NCI-H345 treated with DMSO at 0.1 percent for 48 hours (cell line): ENCODE measurements at regions not wholly inside any gene's neighbourhood (a gene's known extent, or its start where the extent isn't known, plus 50 kb on each side); places are given as distances from the start of the nearest gene placed in this dataset.

ENCODE experiments used
- DNase-seq: peaks from one replicate; lab custom pipeline; 2025; ENCODE audit not compliant: unreplicated experiment; lab: John Stamatoyannopoulos, UW

DNA sequence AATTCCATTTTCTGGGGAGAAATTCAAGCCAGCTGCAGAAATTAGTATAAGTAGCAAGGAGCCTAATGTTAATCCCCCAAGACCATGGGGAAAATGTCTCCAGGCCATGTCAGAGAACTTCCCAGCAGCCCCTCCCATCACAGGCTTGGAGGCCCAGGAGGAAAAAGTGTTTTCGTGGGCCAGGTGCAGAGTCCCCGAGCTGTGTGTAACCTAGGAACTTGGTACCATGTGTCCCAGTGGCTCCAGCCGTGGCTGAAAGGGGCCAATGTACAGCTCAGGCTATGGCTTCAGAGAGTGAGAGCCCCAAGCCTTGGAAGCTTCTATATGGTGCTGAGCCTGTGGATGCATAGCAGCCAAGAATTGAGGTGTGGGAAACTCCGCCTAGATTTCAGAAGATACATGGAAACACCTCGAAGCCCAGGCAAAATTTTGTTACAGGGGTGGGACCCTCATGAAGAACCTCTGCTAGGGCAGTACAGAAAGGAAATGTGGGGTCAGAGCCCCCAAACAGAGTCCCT, 286.3 kb downstream of the MATN1 start:
- DNase-seq, result no peak

DNA sequence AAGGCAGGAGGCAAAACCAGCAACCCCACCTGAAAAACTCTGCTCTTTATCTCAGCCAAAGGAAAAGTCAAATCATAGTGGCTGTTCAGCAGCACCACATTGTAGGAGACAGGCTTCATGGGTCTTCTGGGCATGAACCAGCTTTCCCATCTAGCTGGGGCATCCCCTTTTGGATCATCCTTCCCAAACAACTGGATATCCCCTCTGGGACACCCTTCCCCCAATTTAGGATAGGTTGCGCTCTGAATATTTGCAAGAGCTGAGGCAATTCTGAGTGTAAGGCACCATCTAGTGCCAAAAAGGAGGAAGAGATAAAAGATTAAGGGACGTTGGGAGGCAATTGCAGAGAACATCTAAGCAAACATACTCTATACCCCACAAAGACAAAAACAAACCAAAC, 295.8 kb downstream of the MATN1 start:
- no peak for DNase-seq

DNA sequence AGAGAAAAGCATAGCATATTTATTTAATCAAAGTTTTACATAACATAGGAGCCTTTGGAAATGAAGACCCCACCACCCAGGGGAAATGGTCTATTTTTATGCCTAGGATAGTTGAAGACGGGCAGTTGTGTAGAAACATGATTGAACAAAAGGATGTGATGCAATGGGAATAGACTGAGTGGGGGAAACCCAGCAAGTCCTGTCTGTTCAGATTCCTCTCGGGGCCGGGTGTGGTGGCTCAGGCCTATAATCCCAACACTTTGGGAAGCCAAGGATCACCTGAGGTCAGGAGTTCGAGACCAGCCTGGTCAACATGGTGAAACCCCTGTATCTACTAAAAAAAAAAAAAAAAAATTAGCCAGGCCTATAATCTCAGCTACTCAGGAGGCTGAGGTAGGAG, 298.3 kb downstream of the MATN1 start:
- no peak for DNase-seq

DNA sequence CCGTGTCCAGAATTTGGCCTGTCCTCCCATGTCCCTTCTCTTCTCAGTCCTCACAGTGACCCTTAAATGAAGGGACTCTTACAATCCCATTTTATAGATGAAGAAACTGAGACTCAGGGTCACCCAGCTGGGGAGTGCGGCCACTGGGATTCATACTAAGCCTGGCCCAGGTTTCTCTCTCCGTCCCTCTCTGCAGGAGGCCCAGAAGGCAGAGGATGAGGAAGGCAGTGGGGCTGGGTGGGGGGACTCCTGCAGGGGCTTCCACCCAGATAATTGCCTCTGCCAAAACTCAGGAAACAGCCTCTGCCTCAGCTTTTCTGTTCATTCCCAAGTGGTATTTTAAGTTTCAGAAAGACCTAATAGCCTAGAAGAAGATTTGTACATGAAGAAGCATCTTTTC, 299.8 kb downstream of the MATN1 start:
- no peak for DNase-seq

DNA sequence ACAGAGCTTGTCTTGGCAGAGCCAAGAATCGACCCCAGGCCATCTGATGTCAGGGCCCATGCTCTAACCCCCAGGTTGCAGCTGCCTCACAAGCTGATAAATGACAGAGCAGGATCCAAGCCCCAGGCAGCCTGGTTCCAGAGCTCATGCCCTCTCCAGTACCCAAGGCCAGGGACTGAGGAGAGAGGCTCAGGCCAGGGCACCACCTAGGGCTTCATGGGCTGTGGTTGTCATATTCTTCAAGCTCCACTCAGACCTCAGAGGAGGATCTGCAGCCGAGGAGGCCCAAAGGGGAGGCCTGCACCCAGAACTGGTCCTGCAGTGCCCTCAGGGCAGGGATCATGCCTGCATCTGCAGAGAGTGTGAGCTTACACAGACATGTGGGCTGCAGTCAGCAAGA, 301.1 kb downstream of the MATN1 start:
- DNase-seq, result no peak

DNA sequence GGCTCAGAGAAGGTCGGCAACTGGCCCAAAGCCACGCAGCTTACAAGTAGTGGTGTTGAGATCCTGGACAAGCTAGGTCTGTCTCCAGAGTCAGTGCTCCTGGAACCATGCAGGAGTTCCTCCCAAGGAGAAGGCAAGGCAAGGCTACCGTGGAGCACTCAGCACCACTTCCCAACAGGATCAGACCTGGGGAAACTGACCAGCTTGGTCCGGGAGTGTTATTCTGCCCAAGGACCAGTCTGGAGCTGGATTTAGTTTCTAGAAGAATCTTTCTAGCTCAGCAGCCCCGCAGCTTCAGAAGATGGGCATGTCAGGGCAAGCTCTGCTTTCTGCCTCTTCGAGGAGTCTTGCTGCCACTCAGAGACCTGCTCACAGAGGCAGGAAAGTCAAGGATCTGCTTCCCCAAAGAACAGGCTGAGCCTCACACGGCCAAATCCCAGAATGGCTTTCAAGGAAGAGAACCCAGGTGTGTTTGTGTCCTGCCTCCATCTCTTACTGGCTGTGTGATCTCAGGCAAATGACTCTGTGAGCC, 302.8 kb downstream of the MATN1 start:
- DNase-seq, result no peak

DNA sequence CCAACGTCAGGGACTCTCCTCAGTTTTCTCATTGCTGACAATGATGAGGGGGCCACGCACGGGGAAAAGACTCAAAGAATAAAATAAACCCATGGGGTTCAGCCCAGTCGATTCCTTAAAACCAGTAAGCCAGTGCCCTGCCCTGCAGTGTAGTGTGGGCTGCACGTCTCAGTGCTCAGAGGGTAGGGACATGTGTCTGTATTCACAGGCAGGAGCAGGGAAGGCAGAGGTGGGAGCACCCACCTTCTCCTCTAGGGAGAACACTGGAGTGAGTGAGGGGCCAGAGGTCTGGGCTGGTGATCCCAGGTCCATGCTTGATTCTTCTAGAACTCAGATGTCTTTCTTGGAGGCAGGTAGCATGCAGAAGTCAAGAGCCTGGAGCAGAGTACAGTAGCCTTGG, 303.6 kb downstream of the MATN1 start:
- no peak for DNase-seq

DNA sequence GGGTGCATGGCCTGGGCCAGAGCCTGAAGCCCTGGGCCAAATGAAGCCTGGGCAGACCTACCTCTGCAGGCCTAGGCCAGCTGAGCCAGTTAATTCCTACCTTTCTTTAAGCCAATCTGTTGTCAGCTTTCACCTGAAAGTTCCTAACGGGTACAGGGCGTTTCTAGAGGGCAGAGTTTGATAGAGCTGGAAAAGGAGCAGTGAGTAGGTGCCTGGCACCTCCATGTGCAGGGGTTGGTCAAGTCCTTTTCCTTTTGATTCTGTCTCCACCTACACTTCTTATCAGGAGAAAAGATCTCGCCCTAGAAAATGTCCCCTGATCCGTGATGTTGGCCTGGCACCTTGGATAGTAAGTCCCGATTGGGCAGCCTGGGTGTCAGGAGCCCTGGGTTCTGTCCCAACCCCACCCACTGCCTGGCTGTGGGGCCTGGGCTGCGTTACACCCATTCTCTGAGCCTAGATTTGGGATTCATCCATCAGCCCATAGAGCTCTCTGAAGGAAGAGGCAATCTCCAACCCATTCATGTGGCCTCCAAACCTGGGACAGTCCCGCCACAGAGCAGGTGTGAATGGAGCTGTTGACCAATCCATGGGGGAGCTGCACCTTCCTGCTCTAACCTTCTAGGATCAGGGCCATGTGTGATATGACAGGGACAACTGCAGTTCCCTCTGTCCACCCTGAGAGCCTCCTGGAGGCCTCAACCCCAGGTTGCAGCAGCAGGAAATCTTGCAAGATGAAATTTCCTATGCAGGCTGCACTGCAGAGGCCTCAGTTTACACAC, 304.3 kb downstream of the MATN1 start:
- no peak for DNase-seq

DNA sequence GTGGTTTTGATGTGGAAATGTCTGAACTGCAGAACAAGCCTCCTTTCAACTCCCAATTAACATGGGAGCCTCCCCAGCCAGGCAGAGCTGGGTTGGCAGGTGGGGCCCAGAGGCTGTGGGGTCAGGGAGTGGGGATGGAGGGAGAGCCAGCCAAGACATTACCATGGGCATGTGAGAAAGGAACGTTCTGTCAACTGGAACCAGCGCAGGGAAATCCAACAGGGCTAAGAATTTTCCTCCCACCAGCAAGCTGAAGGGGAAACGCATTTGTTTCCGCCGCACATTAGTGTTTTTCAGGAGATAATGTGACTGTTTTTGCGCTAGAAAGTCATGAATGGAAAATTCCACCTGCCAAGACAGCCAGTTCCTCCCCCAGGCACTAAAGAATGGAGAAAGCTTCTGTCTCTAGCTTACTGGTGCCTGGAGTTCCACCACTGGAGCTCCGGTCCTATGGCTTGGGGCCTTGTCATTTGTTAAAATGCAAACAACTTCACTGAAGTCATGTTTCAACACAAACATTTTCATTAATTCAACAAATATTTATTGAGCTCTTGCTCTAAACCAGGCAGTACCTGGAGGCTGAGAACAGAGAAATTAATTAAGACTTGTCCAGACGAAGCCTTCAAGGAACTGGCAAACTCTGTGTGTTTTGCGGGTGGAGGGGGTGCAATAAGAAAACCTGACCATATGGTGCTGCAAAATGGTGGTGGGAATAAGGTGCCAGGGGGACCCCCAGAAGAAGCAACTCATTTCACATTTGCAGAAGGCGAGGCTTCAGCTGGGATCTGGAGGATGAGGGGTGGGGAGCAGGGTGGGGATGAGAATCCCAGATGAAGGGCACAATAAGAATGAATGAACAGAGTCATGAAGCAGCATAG, 305.1 kb downstream of the MATN1 start:
- DNase-seq, result no peak

DNA sequence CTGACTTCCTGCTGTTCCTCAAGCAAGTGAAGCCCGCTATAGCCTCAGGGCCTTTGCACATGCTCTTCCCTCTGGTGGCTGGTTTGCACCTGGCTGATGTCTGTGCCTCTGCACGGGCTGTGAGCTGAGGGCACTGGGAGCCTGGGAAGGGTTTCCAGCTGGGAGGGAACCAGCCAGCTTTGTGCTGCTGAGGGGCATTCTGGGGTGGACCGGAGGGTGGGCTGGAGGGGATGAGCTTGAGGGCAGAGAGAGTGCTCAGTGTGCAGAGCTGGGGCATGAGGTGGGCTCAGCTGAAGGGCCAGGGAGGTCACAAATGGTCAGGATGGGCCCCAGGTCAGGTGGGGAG, 305.7 kb downstream of the MATN1 start:
- no peak for DNase-seq

DNA sequence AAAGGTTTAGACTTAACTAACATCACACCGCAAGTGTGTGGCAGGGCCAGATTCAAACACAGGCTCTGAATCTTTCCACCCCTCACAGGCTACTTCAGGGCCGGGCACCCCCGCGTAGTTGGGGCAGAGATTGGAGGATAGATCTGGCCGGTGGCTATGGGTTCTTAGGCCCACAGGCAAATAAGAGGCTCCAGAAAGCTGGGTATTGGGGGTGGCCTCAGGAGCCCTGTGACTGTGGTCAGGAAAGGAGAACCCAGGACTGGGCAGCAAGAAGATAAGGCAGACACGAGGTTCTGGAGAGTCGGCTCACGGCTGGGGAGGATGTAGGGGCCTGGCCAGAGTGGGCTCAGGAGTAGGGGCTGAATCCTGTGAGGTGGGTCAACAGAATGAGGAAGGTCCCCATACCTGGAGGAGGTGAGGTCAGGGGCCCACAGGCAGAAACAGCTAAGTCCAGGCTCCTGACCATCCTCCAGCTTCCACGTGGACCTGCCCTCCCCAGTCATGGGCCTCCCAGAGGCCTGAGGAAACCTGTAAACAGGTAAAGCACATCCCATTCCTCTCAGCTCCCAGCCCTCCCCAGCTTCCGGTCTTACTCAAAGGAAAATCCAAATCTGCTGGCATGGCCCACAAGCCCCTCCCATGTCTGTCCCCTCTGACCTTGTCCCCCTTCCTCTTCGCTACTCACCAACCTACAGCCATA, 306.2 kb downstream of the MATN1 start:
- DNase-seq, result no peak

DNA sequence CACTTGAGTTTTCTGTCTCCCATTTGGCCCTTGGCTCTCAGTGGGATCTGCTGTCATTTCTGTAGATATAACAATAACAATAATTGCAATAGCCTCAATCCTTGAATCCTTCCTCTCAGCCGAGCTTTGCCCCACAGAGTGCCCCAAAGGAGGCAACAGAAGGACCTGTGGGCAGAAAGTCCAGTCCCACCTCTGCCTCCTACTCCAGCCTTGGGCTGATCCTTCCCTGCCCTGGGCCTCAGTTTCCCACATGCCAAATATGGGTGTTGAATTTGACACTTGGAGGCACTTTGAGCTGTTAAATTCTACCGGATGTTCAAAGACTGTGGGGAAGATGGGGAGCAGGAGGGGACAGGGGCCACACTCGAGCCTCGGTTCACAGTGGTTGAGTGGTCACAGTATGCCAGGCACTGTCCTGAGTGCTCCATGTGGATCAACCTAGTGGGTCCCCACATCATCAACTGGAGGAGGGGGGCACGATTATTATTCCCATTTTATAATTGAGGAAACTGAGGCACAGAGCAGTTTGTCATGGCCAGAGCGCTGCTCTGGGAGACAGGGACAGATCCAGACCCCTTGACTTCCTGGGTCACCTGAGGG, 307.1 kb downstream of the MATN1 start:
- no peak for DNase-seq

DNA sequence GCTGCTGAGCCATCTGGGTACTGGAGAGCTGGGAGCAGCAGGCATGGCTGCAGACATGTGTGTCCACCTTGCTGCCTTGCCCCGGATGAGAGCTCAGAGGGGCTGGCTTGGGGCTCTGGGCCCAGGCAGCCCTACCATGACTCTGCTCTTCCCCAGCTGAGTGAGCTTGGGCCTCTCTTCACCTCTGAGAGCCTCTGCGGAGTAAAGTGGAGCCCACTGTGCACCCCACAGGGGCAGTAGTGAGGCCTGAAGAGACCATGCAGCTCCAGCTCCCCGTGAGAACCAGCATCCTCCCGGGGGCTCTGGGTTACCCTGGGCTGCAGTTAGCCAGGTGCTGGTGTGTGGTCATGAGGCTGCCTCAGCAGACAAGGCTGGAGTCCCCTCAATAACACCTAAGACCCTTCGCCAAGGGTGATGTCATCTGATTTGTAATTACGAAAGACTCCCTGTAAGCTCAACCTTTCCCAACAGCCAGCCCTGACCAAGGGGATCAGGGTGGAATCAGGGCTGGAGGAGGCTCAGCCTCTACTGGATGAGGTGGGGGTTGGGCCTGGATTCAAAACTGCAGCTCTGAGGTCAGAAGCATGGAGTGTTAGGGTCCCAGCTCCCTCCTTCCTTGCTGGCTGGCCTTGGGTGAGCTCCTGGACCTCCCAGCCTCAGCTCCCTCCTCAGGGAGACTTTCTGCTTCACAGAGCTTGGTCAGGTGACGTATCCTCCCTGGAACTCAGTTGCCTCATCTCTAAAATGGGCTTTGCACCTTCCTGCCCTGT, 308.0 kb downstream of the MATN1 start:
- DNase-seq, result no peak

DNA sequence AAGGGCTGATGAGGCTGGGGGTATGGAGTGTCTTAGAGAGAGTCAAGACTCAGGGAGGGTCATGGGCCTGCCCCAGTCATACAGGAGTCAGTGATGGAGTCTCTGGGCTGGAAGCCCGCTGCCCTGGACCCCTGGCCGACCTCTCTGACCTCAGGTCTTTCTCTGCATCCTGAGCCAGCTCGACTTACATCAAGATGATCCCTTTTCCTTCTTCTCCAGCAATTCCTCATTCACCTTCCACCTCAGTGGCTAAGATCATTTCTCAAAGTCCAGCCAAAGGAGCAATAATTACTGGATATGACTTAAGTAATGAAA, 308.6 kb downstream of the MATN1 start:
- DNase-seq, result no peak

DNA sequence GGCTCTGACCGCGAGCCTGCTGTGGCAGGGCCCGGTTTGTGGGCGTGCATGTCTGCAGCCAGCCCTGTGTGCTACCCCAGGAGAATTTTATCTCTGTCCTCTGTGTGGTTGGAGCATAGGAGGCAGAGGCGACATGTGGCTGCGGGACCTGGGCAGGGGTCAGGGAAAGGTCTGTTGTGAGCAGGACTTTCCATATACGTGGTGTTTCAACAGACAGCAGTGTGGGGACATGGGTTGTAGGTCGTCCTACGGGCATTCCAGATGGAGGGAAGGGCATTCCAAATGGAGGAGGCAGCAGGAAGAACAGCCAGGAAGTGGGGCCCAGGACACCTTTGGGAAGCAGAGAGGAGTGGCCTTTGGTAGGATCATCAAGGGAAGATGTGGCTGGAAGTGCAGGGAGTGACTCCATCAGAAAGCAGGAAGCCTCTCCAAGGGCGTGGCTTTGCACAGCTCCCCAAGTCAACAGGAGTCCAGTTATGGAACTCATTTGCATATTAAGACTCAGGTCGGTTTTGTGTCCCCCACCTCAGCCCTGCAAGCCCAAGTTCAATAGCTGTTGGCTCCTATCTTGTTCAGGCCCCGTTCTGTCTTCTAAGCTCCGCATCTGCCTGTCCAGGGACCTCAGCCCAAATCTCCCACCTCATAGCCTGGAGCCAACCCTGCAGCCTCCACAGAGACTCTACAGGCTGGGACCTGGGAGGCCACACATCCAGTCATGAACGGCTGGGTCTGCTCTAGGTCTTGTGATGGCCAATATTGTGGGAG, 309.1 kb downstream of the MATN1 start:
- DNase-seq, result no peak

DNA sequence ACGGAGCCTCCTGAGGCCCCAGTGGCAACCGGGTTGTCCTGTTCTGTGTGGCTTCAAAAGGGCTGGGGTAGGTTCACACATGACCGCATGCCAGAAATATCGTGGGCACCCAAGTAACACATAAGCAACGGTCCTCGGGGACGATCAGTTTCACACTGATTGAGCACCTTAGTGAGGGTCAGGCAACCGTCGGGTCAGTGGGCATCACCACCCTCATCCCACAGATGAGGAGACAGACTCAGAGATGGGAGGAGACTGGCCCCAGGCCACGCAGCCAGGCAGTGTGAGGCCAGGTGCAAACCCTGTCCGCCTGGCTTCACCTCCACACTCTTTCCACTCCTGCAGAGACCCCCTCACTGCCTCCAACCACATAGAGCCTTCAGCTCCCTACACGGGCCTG, 309.8 kb downstream of the MATN1 start:
- no peak for DNase-seq

DNA sequence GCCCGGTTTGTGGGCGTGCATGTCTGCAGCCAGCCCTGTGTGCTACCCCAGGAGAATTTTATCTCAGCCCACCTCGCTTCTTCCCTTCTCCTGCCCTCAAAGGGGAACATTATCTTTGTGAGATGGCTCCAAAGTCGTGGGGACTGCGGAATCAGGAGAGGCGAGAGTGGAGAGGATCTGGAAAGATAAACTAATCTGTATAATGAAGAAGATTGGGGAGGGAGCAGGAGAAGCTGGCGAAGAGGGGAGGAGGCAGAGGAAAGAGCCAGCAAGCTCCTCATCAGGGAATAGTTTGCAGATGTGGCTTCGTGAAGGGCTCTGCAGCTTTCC, 310.3 kb downstream of the MATN1 start:
- no peak for DNase-seq

DNA sequence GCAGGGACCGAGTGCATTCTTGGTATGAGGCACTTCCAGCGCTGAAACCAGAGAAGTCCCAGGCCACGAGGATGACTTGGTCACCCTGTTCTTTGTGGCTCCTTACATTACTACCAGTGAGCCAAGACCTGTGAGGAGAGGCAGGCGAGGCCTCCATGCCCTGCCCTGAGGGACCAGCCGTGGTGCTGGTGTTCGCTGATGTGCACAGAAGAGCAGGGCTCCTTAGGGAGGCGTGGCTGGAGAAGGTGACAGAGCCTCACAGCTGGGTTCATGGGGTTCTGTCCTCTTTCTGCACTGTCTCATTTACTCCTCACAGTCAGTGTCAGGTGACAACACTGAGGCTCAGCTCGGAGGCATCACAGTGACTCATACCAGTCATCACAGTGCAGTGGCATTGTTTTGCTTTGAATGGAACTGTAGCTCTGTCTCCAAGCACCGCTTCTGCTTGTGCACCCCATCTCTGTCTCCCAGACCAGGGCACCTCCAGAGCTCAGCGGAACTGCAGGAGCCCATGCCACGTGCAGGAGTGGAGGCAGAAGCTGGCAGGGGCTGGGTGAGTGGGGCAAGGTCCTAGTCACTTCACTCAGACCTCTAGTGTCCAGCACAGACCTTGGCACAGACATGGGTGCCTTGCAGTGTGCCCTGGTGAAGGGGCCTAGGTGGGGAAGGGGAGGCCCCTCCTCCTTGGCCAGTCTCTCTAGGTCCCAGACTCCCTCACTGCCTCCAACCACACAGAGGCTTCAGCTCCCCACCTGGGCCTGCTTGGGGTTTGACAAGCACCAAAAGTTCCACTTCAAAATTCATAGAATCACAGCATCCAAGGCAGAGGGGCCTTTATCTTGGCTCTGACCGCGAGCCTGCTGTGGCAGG, 310.9 kb downstream of the MATN1 start:
- DNase-seq, result no peak

DNA sequence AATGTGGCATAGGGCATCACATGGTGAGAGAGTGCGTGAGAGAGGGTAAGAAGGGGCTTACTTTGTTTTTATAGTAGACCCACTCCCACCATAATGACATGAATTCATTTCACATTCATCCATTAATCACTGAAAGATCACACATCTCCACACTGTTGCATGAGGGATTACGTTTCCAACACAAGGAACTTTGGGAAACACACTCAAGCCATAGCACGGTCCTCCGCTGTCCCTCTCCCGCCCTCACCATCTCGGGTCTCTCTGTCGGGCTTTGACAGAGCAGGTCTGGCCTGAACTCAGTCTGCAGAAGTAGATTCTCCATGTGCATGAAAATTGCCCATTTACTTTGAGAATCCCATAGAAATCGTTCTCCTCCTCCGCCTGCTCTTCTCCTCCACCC, 312.2 kb downstream of the MATN1 start:
- DNase-seq, result no peak
